HUES48 (cell line): ENCODE measurements at regions not wholly inside any gene's neighbourhood (a gene's known extent, or its start where the extent isn't known, plus 50 kb on each side); places are given as distances from the start of the nearest gene placed in this dataset.

Experiments used
- H3K27ac ChIP-seq: one replicate; pipeline ENCODE4 v1.7.0; 2013; ENCODE audit warnings: low read depth, low read length, inconsistent platforms
- H3K27me3 ChIP-seq: 2 replicates; pipeline ENCODE4 v1.6.1; 2013; ENCODE audit warnings: mild to moderate bottlenecking, low read length; ENCODE audit not compliant: control insufficient read depth, insufficient read depth
- H3K36me3 ChIP-seq: 2 replicates; pipeline ENCODE4 v1.6.1; 2013; ENCODE audit warnings: low read length; ENCODE audit not compliant: control insufficient read depth, insufficient read depth
- H3K4me1 ChIP-seq: 2 replicates; pipeline ENCODE4 v1.6.1; 2013; ENCODE audit warnings: mild to moderate bottlenecking, low read length; ENCODE audit not compliant: control insufficient read depth, insufficient read depth
- H3K4me3 ChIP-seq: 2 replicates; pipeline ENCODE4 v1.5.1; 2013; ENCODE audit warnings: mild to moderate bottlenecking, low read depth, low read length
- H3K9ac ChIP-seq: 2 replicates; pipeline ENCODE4 v1.6.1; 2013; ENCODE audit warnings: mild to moderate bottlenecking, low read depth, low read length, moderate library complexity
- H3K9me3 ChIP-seq: 2 replicates; pipeline ENCODE4 v1.6.1; 2013; ENCODE audit warnings: low read length; ENCODE audit not compliant: control insufficient read depth, insufficient read depth

- Histone ChIP-seq H3K27ac (no peak overlapping the region), H3K9me3 (no peaks in the 10 kb centered on the region), H3K4me3 (no peak overlapping the region), H3K27me3 (no peaks in the 10 kb centered on the region), H3K36me3 (no peaks in the 10 kb centered on the region), H3K4me1 (no peaks in the 10 kb centered on the region), H3K9ac (no peak overlapping the region)
Measured at GRCh38 chr12:92553389-92553788, 149.4 kb upstream of the PLEKHG7 start.

DNA sequence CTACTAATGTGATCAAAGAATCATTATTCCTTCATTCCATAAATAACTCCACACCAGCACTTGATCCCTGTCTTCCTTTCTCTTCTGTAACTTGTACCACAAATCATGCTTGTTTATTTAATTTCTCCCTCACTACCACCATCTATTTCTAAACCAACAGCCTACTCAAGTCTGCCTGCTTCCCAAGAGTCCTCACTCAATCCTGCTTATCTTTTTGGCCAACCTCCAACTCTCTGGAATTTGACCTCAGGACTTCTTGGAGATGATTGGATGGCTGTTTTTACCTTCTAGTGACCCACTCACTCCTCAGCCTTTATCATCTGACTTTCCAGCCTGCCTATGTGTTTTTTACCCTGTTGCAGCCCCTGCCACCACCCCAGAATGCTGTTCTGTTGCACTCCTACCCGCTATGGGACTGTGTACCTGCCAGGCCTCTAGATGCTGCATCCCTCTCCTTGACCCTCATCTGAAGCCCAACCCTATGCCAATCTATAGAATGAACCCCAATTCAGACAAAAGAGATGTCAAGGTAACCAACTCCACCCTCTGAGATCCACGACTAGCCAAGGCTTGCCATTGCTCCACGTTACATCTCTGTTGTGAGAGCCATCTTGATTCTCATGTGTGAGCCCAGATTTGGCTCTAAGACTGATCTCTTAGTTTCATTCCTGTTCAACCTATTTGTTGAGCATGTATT is 150.2 kb upstream of the PLEKHG7 start:
- H3K36me3 ChIP-seq: no peaks in the 10 kb centered on the region
- H3K9me3 ChIP-seq: no peaks in the 10 kb centered on the region
- H3K9ac ChIP-seq: no peak overlapping the region
- no peak overlapping the region for H3K4me3 ChIP-seq
- H3K27me3 ChIP-seq: no peaks in the 10 kb centered on the region
- no peaks in the 10 kb centered on the region for H3K4me1 ChIP-seq
- no peak overlapping the region for H3K27ac ChIP-seq

DNA sequence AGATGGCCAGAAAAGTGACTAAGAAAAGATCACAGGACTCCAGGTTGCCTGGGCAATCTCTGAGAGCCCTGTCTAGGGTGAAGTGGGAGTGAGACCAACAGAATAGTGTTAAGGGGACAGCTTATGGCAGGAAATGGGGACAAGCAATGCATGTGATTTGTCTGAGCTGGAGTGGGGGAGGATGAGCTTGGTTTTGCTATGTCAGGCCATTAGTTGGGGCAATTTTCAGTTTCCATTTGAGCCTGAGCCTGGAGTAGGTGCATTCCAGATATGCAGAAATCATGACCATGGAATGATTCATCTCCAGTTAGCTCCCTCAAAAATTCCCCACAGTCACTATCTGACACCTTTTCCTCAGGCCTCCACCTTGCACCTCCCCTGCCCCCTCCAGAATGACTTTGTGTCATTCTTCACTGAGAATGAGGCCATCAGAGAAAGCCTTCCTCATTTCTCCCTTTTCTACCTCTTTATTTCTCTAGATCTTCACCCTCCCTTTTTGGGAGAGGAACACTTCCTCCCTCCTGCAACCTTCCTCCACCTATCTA is 150.9 kb upstream of the PLEKHG7 start:
- no peaks in the 10 kb centered on the region for H3K9me3 ChIP-seq
- H3K4me1 ChIP-seq: no peaks in the 10 kb centered on the region
- no peak overlapping the region for H3K4me3 ChIP-seq
- no peak overlapping the region for H3K9ac ChIP-seq
- H3K36me3 ChIP-seq: no peaks in the 10 kb centered on the region
- no peak overlapping the region for H3K27ac ChIP-seq
- H3K27me3 ChIP-seq: no peaks in the 10 kb centered on the region

DNA sequence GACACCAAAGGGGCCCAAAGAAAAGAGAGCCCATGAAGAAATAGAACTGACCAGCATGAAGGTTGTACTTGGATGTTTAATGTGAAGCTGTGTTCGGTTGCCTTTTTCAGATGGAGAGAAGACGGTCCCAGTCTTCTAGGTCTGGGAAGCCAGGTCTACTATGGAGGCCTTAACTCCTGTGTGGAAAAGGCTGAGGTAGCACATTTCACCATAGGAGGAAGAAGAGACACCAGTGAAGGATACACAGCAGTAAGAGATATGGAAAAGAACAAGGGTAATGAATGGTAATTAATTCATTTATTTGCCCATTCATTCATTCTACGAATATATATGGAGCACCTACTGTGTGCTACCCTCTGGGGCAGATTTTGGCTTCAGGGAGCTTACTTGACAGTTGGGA is 151.6 kb upstream of the PLEKHG7 start:
- Histone ChIP-seq H3K36me3 (no peaks in the 10 kb centered on the region), H3K27me3 (no peaks in the 10 kb centered on the region), H3K27ac (no peak overlapping the region), H3K9me3 (no peaks in the 10 kb centered on the region), H3K4me3 (no peak overlapping the region), H3K9ac (no peak overlapping the region), H3K4me1 (peaks cover 2% of the 10 kb centered on the region; the same call in 1 of the 2 replicates)

- no peak overlapping the region for H3K4me3 ChIP-seq
- H3K9ac ChIP-seq: no peak overlapping the region
- no peak overlapping the region for H3K27ac ChIP-seq
- peaks cover 4% of the 10 kb centered on the region; the same call in 1 of the 2 replicates for H3K4me1 ChIP-seq
- no peaks in the 10 kb centered on the region for H3K36me3 ChIP-seq
- H3K27me3 ChIP-seq: no peaks in the 10 kb centered on the region
- H3K9me3 ChIP-seq: no peaks in the 10 kb centered on the region
Measured at GRCh38 chr12:92550661-92551060, 152.1 kb upstream of the PLEKHG7 start.

DNA sequence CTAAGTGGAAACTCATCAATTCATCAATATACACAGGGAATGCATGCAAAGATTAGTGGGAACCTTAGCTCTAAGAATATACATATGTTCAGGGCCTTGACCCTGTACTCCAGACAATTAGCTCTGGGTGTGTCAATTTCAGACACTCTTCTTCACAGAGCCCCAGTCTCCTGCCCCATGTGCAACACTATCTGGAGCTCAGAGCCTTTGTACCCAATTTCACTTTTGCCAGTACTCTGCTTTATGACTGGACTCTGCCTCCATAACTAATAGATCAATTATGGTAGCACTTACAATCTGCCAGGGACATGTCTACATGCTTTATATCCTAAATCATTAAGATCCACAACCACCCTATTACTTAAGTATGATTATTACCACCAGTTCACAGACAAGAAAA is 152.5 kb upstream of the PLEKHG7 start:
- no peaks in the 10 kb centered on the region for H3K36me3 ChIP-seq
- H3K4me1 ChIP-seq: peaks cover 4% of the 10 kb centered on the region; the same call in 1 of the 2 replicates
- no peak overlapping the region for H3K4me3 ChIP-seq
- H3K27ac ChIP-seq: no peak overlapping the region
- no peaks in the 10 kb centered on the region for H3K27me3 ChIP-seq
- no peak overlapping the region for H3K9ac ChIP-seq
- H3K9me3 ChIP-seq: no peaks in the 10 kb centered on the region

DNA sequence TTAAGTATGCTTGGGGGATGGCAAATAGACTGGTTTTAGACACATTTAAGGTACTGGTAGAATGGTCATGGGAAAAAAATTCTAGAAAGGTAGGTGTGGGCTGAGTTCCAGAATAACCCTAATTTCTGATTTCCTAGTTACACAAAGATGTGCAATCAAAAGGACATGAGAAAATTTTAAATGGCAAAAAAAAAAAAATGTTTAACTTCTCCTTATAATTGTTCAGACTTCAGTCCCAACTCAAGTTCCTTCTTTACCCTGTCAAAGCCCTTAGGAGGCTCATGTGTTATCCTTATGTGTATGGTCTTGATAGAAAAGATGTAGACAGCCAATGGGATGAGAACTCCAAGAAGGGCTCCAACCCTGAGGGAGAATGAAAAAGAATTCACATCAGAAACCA is 153.3 kb upstream of the PLEKHG7 start:
- peaks cover 4% of the 10 kb centered on the region; the same call in 1 of the 2 replicates for H3K4me1 ChIP-seq
- H3K9me3 ChIP-seq: no peaks in the 10 kb centered on the region

GRCh38 chr12:92547906-92548305 is 154.9 kb upstream of the PLEKHG7 start:
- no peaks in the 10 kb centered on the region for H3K9me3 ChIP-seq
- peaks cover 7% of the 10 kb centered on the region for H3K4me1 ChIP-seq
- H3K27ac ChIP-seq: no peak overlapping the region
- H3K9ac ChIP-seq: no peak overlapping the region
- no peaks in the 10 kb centered on the region for H3K36me3 ChIP-seq
- no peak overlapping the region for H3K4me3 ChIP-seq
- H3K27me3 ChIP-seq: no peaks in the 10 kb centered on the region

More for the DNA sequence above, 153.3 kb upstream of the PLEKHG7 start:
- Histone ChIP-seq H3K36me3 (no peaks in the 10 kb centered on the region), H3K27ac (no peak overlapping the region), H3K4me3 (no peak overlapping the region), H3K27me3 (no peaks in the 10 kb centered on the region), H3K9ac (no peak overlapping the region)

DNA sequence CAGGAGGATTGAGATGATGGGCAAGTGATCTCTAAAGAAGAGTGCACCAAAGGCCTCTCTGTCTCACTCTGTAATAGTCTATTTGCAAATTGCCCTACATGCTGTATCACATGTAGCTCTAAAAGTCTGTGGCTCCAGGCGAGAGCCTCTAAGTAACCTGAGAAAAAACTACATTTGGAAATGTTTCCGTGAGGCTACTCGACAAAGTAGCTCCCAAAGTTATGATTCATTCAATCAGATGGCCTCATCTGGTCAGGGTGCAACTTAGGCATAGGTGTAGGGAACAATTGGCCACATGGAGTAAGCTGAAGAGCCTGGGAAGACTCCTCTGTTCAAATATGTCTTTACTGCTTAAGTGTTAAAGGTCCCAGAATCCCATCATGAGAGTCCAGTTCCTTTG is 155.4 kb upstream of the PLEKHG7 start:
- Histone ChIP-seq H3K4me1 (peaks cover 7% of the 10 kb centered on the region), H3K36me3 (no peaks in the 10 kb centered on the region), H3K4me3 (no peak overlapping the region), H3K27me3 (no peaks in the 10 kb centered on the region), H3K27ac (no peak overlapping the region), H3K9ac (no peak overlapping the region), H3K9me3 (no peaks in the 10 kb centered on the region)

GRCh38 chr12:92546635-92547348 is 156.0 kb upstream of the PLEKHG7 start:
- H3K9ac ChIP-seq: no peak overlapping the region
- no peaks in the 10 kb centered on the region for H3K36me3 ChIP-seq
- peaks cover 7% of the 10 kb centered on the region for H3K4me1 ChIP-seq
- H3K9me3 ChIP-seq: no peaks in the 10 kb centered on the region
- no peak overlapping the region for H3K4me3 ChIP-seq
- H3K27me3 ChIP-seq: no peaks in the 10 kb centered on the region
- H3K27ac ChIP-seq: no peak overlapping the region

DNA sequence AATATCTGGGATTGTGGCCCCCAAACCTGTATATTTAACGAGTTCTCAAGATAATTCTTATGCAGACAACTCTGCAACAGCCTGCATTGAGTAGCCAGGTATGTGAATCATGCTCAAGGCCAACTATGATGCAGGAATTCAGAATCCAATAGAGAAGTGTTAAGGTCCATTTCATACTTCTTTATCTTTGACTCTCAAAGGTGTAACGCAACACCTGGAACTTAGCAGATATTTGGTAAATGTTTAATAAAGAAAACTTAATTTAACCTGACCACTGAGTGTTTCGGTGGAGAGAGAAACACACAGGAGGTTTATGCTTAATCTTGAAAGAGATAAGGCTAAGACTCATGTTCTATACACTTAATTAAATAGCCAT is 156.5 kb upstream of the PLEKHG7 start:
- no peaks in the 10 kb centered on the region for H3K27me3 ChIP-seq
- H3K9ac ChIP-seq: no peak overlapping the region
- H3K9me3 ChIP-seq: no peaks in the 10 kb centered on the region
- H3K36me3 ChIP-seq: no peaks in the 10 kb centered on the region
- peaks cover 7% of the 10 kb centered on the region for H3K4me1 ChIP-seq
- H3K27ac ChIP-seq: no peak overlapping the region
- no peak overlapping the region for H3K4me3 ChIP-seq
